Suprapubic skin (tissue), 4 donors: ENCODE measurements at regions not wholly inside any gene's neighbourhood (a gene's known extent, or its start where the extent isn't known, plus 50 kb on each side); places are given as distances from the start of the nearest gene placed in this dataset.

Source experiments
- EP300 ChIP-seq: sonication (generic); formaldehyde crosslinking; IDR thresholded peaks from one replicate; pipeline ENCODE4 v1.6.1; 2017; ENCODE audit warnings: antibody characterized with exemption
- POLR2A ChIP-seq, 2 donors: fragments of 450-650 bp; IDR thresholded peaks; one replicate each; pipeline ENCODE4 v1.6.1; 2017; ENCODE audit warnings: antibody characterized with exemption in 2 of 2, mild to moderate bottlenecking in 2 of 2, moderate library complexity in 2 of 2
- POLR2AphosphoS5 ChIP-seq, 3 donors: sonication (generic); formaldehyde crosslinking; IDR thresholded peaks; one replicate each; pipeline ENCODE4 v1.6.1; 2017; ENCODE audit warnings: antibody characterized with exemption in 3 of 3
- TF ChIP-seq, protein P1 (sequence below), 2 donors: fragments of 200-600 bp in 1 of 2; fragments of 450-650 bp in 1 of 2; sonication (generic) in 1 of 2; IDR thresholded peaks; one replicate each; pipeline ENCODE4 v1.5.1; 2016 to 2019; ENCODE audit warnings: antibody characterized with exemption in 2 of 2, mild to moderate bottlenecking in 1 of 2, moderate library complexity in 1 of 2

DNA sequence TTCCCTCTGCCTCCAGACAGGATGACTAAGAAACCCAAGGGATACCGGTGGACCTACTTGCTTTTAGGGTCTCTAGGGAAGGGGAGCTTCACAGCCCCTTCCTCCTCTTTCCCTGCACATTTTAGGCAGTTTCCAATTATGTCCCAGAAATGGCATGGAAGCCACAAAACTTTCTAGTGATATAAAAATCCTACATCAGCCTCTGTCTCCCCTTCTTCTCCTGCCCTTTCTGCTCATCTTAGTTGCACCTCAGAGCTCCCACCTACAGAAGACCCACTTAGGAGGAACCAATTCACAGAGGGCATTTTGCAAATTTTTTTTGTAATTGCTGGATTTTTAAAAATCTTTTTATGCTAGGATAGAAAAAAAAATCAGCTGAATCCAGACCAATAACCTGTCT, 263.1 kb downstream of the TNS1 start:
- TF ChIP-seq EP300 (no peak), POLR2AphosphoS5 (IDR thresholded peaks at IDR 0.05) (no peak), POLR2A (IDR thresholded peaks at IDR 0.05) (no peak)
- TF ChIP-seq, protein P1, sequence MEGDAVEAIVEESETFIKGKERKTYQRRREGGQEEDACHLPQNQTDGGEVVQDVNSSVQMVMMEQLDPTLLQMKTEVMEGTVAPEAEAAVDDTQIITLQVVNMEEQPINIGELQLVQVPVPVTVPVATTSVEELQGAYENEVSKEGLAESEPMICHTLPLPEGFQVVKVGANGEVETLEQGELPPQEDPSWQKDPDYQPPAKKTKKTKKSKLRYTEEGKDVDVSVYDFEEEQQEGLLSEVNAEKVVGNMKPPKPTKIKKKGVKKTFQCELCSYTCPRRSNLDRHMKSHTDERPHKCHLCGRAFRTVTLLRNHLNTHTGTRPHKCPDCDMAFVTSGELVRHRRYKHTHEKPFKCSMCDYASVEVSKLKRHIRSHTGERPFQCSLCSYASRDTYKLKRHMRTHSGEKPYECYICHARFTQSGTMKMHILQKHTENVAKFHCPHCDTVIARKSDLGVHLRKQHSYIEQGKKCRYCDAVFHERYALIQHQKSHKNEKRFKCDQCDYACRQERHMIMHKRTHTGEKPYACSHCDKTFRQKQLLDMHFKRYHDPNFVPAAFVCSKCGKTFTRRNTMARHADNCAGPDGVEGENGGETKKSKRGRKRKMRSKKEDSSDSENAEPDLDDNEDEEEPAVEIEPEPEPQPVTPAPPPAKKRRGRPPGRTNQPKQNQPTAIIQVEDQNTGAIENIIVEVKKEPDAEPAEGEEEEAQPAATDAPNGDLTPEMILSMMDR (IDR thresholded peaks at IDR 0.05): no peak
